Neural crest cell (in vitro differentiated cells): ENCODE measurements at regions not wholly inside any gene's neighbourhood (a gene's known extent, or its start where the extent isn't known, plus 50 kb on each side); places are given as distances from the start of the nearest gene placed in this dataset.
"Not testable (repeated sequence)": the region's sequence is repeated elsewhere in the genome, so short reads cannot be mapped to it uniquely, and the experiment has no call there.

Experiments used
- DNase-seq: peaks from one replicate; pipeline ENCODE4 v3.0.0; 2021; ENCODE audit warnings: low read depth, mixed read lengths, low spot score
- H3K27ac Mint-ChIP-seq: one replicate; pipeline ENCODE4 v1.8.0; 2021; ENCODE audit warnings: mild to moderate bottlenecking, mixed read lengths; ENCODE audit not compliant: unreplicated experiment
- H3K27me3 Mint-ChIP-seq: 2 replicates; pipeline ENCODE4 v1.8.0; 2021; ENCODE audit warnings: low read depth, mild to moderate bottlenecking, mixed read lengths
- H3K36me3 Mint-ChIP-seq: 2 replicates; pipeline ENCODE4 v1.8.0; 2021; ENCODE audit warnings: low read depth, mild to moderate bottlenecking, mixed read lengths
- H3K4me1 Mint-ChIP-seq: 2 replicates; pipeline ENCODE4 v1.8.0; 2021; ENCODE audit warnings: mixed read lengths
- H3K4me3 Mint-ChIP-seq: one replicate; pipeline ENCODE4 v1.8.0; 2021; ENCODE audit warnings: mild to moderate bottlenecking, mixed read lengths
- H3K9me3 Mint-ChIP-seq: 2 replicates; pipeline ENCODE4 v1.8.0; 2021; ENCODE audit warnings: mixed read lengths
- TF ChIP-seq, protein P1 (sequence below): fragments of 200-600 bp; sonication (generic); conservative IDR thresholded peaks from 2 replicates; pipeline ENCODE4 v1.5.0; 2021; ENCODE audit warnings: antibody characterized with exemption, mild to moderate bottlenecking

DNA sequence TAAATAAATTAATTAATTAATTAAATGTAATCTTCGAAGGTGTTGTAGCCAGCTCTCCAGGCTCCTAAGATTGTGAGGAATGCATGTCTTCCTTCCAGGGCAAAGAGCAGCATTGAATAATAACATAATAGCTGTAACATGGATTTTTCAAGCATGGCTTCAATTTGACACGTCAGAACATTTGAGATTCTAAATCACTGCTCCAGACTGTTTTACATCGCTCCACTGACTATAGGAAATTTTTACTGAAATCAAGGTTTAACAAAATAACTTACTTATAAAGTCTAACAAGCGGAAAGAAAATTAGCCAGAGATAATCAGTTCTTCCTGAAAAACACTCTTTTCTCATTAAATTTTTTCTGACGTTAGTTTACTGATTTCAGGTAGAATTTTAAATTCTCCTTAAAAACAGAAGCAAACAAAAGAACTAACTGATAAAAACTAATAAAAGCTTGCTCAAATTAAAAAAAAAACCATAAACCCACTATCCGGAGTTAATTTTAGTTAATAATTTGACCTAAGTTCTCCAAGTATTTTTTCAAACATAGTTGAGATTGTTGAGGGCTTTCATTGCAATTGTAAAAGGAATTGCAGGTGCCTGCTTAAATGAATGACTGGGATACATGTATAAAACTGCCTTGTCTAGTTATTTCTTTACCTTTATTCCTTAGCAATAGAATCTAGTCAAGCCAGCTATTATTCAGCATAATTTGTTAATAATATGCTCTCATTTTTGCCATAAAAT, 51.2 kb upstream of the SGCE start:
- Mint-ChIP-seq H3K4me1 (peaks cover 20% of the 10 kb centered on the region), H3K4me3 (no peak overlapping the region), H3K27ac (no peak overlapping the region), H3K9me3 (no peaks in the 10 kb centered on the region), H3K27me3 (peaks cover 12% of the 10 kb centered on the region), H3K36me3 (peaks cover 4% of the 10 kb centered on the region)
- TF ChIP-seq, protein P1, sequence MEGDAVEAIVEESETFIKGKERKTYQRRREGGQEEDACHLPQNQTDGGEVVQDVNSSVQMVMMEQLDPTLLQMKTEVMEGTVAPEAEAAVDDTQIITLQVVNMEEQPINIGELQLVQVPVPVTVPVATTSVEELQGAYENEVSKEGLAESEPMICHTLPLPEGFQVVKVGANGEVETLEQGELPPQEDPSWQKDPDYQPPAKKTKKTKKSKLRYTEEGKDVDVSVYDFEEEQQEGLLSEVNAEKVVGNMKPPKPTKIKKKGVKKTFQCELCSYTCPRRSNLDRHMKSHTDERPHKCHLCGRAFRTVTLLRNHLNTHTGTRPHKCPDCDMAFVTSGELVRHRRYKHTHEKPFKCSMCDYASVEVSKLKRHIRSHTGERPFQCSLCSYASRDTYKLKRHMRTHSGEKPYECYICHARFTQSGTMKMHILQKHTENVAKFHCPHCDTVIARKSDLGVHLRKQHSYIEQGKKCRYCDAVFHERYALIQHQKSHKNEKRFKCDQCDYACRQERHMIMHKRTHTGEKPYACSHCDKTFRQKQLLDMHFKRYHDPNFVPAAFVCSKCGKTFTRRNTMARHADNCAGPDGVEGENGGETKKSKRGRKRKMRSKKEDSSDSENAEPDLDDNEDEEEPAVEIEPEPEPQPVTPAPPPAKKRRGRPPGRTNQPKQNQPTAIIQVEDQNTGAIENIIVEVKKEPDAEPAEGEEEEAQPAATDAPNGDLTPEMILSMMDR: no peak
- no peak for DNase-seq

DNA sequence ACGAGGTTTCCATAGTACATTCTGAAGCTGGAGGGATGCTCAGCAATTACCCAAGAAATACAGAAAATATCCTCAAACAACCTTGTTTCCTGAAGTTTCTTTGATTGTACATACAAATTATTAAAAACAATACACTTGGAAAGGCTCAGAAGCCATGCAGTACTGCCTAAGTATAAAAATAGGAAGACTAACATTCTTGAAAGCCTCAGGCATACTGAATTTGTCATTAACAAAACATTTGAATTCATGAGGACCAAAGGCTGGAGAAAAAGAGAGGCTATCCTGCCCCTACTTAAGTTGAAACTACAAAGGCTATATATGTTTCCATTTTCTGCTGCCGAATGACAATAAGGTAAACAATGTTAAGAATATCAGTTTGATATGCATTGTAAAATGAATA, 54.3 kb upstream of the SGCE start:
- H3K9me3 Mint-ChIP-seq: peaks cover 4% of the 10 kb centered on the region
- no peak overlapping the region for H3K4me3 Mint-ChIP-seq
- peaks cover 6% of the 10 kb centered on the region for H3K27me3 Mint-ChIP-seq
- peaks cover 12% of the 10 kb centered on the region for H3K4me1 Mint-ChIP-seq
- peaks cover 4% of the 10 kb centered on the region for H3K36me3 Mint-ChIP-seq
- no peak for DNase-seq
- H3K27ac Mint-ChIP-seq: no peak overlapping the region
- TF ChIP-seq, protein P1: no peak

DNA sequence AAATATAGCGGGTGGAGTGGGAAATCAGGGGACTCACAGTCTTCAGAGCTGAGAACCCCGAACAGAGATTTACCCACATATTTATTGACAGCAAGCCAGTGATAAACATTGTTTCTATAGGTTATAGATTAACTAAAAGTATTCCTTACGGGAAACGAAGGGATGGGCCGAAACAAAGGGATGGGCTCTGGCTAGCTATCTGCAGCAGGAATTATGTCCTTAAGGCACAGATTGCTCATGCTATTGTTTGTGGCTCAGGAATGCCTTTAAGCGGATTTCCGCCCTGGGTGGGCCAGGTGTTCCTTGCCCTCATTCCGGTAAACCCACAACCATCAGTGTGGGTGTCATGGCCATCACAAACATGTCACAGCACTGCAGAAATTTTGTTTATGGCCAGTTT, 66.4 kb upstream of the SGCE start:
- H3K36me3 Mint-ChIP-seq, H3K4me3 Mint-ChIP-seq, DNase-seq, H3K27ac Mint-ChIP-seq, H3K27me3 Mint-ChIP-seq, H3K4me1 Mint-ChIP-seq: not testable (repeated sequence)
- H3K9me3 Mint-ChIP-seq: peaks cover 11% of the 10 kb centered on the region

DNA sequence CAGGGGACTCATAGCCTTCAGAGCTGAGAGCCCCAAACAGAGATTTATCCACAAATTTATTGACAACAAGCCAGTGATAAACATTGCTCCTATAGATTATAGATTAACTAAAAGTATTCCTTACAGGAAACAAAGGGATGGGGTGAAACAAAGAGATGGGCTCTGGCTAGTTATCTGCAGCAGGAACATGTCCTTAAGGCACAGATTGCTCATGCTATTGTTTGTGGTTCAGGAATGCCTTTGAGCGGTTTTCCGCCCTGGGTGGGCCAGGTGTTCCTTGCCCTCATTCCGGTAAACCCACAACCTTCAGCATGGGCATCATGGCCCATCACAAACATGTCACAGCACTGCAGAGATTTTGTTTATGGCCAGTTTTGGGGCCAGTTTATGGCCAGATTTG, 73.0 kb upstream of the SGCE start:
- H3K27me3 Mint-ChIP-seq, H3K4me1 Mint-ChIP-seq, H3K4me3 Mint-ChIP-seq, H3K36me3 Mint-ChIP-seq, H3K27ac Mint-ChIP-seq, DNase-seq: not testable (repeated sequence)
- H3K9me3 Mint-ChIP-seq: peaks cover 14% of the 10 kb centered on the region

DNA sequence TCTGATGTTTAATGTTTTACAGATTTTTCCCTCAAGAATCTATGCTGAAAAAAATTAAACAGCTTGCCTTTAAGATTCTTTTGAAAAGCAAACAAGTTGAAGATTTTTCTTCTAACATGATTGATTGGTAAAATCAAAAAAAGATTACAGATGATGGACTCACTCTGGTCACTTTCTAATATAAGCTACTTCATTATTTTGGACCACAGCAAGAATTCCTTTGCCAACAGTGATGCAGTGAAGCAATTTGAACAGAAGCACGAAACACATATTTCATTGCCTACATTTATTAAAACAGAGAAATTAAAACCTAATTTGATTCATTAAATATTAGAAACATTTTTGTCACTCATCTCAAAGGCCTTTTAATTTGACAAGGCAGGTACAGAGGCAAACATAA, 82.1 kb upstream of the SGCE start:
- no peak for DNase-seq
- H3K27ac Mint-ChIP-seq: no peak overlapping the region
- H3K4me1 Mint-ChIP-seq: peaks cover 5% of the 10 kb centered on the region
- peaks cover 5% of the 10 kb centered on the region for H3K9me3 Mint-ChIP-seq
- H3K27me3 Mint-ChIP-seq: no peaks in the 10 kb centered on the region
- TF ChIP-seq, protein P1: no peak
- H3K36me3 Mint-ChIP-seq: no peaks in the 10 kb centered on the region
- no peak overlapping the region for H3K4me3 Mint-ChIP-seq

DNA sequence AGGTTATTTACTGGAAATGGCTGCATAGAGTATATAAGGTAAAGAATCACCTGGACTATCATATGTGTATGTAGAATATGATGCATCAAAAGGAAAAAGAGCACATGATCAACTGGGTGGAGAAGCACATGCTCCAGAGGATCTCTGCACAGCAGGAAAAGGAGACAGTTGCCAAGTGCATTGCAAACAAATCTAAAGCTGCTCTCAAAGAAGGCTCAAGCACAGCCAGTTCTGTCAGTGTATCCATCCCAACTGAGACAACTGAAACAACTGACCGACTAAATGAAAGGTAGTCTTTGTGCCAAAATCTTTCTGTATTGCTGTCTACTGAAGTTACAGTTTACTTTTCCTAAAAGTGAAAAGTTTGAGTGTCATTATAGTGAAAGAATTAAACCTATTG, 83.2 kb upstream of the SGCE start:
- peaks cover 8% of the 10 kb centered on the region for H3K4me1 Mint-ChIP-seq
- TF ChIP-seq, protein P1: no peak
- DNase-seq: no peak
- H3K27me3 Mint-ChIP-seq: no peaks in the 10 kb centered on the region
- H3K4me3 Mint-ChIP-seq: no peak overlapping the region
- H3K9me3 Mint-ChIP-seq: peaks cover 5% of the 10 kb centered on the region
- no peak overlapping the region for H3K27ac Mint-ChIP-seq
- no peaks in the 10 kb centered on the region for H3K36me3 Mint-ChIP-seq
